ENCODE measurements at regions not wholly inside any gene's neighbourhood (a gene's known extent, or its start where the extent isn't known, plus 50 kb on each side); places are given as distances from the start of the nearest gene placed in this dataset.
A peak's percentile ranks its signal among the peaks of the same experiment; 100 is the strongest.

GRCh38 chr11:112548641-112549040 is 288.0 kb upstream of the PLET1 start:
- DNase-seq = no peak

GRCh38 chr11:112553205-112553731 is 292.6 kb upstream of the PLET1 start:
- DNase-seq = no peak

- no peak for DNase-seq
Observed at GRCh38 chr11:112554586-112554985, 293.9 kb upstream of the PLET1 start.

GRCh38 chr11:112555491-112556364 is 295.1 kb upstream of the PLET1 start:
- DNase-seq = peak; percentile 88

- no peak for DNase-seq
Observed at GRCh38 chr11:112558691-112559090, 298.0 kb upstream of the PLET1 start.

GRCh38 chr11:112563808-112564207 is 303.1 kb upstream of the PLET1 start:
- DNase-seq = no peak

GRCh38 chr11:112564228-112564955 is 303.7 kb upstream of the PLET1 start:
- no peak for DNase-seq

GRCh38 chr11:112565551-112565950 is 304.9 kb upstream of the PLET1 start:
- no peak for DNase-seq

GRCh38 chr11:112566124-112566523 is 305.5 kb upstream of the PLET1 start:
- DNase-seq = no peak

- DNase-seq = no peak
Observed at GRCh38 chr11:112570333-112570732, 309.7 kb upstream of the PLET1 start.

GRCh38 chr11:112579282-112579681 is 318.6 kb upstream of the PLET1 start:
- DNase-seq = no peak

- DNase-seq = no peak
Observed at GRCh38 chr11:112580864-112581263, 320.2 kb upstream of the PLET1 start.

GRCh38 chr11:112581747-112582146 is 321.1 kb upstream of the PLET1 start:
- no peak for DNase-seq

GRCh38 chr11:112582366-112582765 is 321.7 kb upstream of the PLET1 start:
- no peak for DNase-seq

- no peak for DNase-seq
Observed at GRCh38 chr11:112583261-112583893, 322.7 kb upstream of the PLET1 start.

GRCh38 chr11:112584672-112585071 is 324.0 kb upstream of the PLET1 start:
- no peak for DNase-seq

- DNase-seq = no peak
Observed at GRCh38 chr11:112587664-112588063, 327.0 kb upstream of the PLET1 start.

GRCh38 chr11:112588252-112588694 is 327.6 kb upstream of the PLET1 start:
- DNase-seq = peak; percentile 71

GRCh38 chr11:112589155-112589554 is 328.5 kb upstream of the PLET1 start:
- DNase-seq = no peak

- DNase-seq = no peak
Observed at GRCh38 chr11:112590764-112591163, 330.1 kb upstream of the PLET1 start.

- DNase-seq = no peak
Observed at GRCh38 chr11:112593440-112593839, 332.8 kb upstream of the PLET1 start.

GRCh38 chr11:112596324-112596723 is 335.7 kb upstream of the PLET1 start:
- no peak for DNase-seq

GRCh38 chr11:112597286-112597790 is 336.7 kb upstream of the PLET1 start:
- no peak for DNase-seq

Data from activated effector memory CD4-positive, alpha-beta T cell treated with anti-CD3 and anti-CD28 coated beads, Interleukin-2, amount 50 U/mL, for 16 hours (primary cell).